Gastrocnemius medialis (tissue), 4 donors: ENCODE measurements at regions not wholly inside any gene's neighbourhood (a gene's known extent, or its start where the extent isn't known, plus 50 kb on each side); places are given as distances from the start of the nearest gene placed in this dataset.

Experiments
- ATAC-seq, 2 donors: fragments of 150-250 bp; one replicate each; pipeline ENCODE4 v1.9.1; 2016
- DNase-seq, 2 donors: peaks; one replicate each; pipeline ENCODE4 v3.0.0-alpha.2; 2019
- H3K27ac ChIP-seq, 4 donors: fragments of 200-600 bp; sonication (generic); 1 replicate in 1 of 4; 2 replicates in 3 of 4; pipeline ENCODE4 v1.5.1; 2016 to 2018; ENCODE audit warnings: mild to moderate bottlenecking in 2 of 4, moderate library complexity in 1 of 4
- H3K27me3 ChIP-seq, 3 donors: fragments of 200-600 bp; sonication (generic) in 2 of 3; 1 replicate in 1 of 3; 2 replicates in 2 of 3; pipeline versions ENCODE4 v1.5.1 to v1.6.0; 2016 to 2019; ENCODE audit warnings: mild to moderate bottlenecking in 1 of 3, moderate library complexity in 1 of 3
- H3K36me3 ChIP-seq, 2 donors: fragments of 200-600 bp; sonication (generic) in 1 of 2; one replicate each; pipeline ENCODE4 v1.5.1; 2017 to 2018
- H3K4me1 ChIP-seq, 2 donors: fragments of 200-600 bp; sonication (generic) in 1 of 2; one replicate each; pipeline ENCODE4 v1.5.1; 2016 to 2017; ENCODE audit warnings: mild to moderate bottlenecking in 2 of 2
- H3K4me3 ChIP-seq, 4 donors: fragments of 200-600 bp; sonication (generic) in 3 of 4; 1 replicate in 1 of 4; 2 replicates in 3 of 4; pipeline ENCODE4 v1.5.1; 2016 to 2019; ENCODE audit warnings: mild to moderate bottlenecking in 2 of 4
- H3K9me3 ChIP-seq, 3 donors: fragments of 200-600 bp; sonication (generic) in 2 of 3; 1 replicate in 1 of 3; 2 replicates in 2 of 3; pipeline ENCODE4 v1.5.1; 2016 to 2019
- POLR2A ChIP-seq, 2 donors: fragments of 450-650 bp; IDR thresholded peaks; one replicate each; pipeline ENCODE4 v1.6.1; 2017; ENCODE audit warnings: antibody characterized with exemption in 2 of 2, mild to moderate bottlenecking in 2 of 2, moderate library complexity in 2 of 2
- in situ Hi-C, 4 donors: fragments of 200-750 bp; cut with MboI; loops; one replicate each; pipeline versions ENCODE4 v1.15.0 to v1.8.0; 2017; ENCODE audit warnings: low sequenced_read_pairs in 4 of 4
- intact Hi-C: fragments of 100-400 bp; cut with DNase I; formaldehyde crosslinking; loops from one replicate; pipeline ENCODE4 v1.15.1; 2023; ENCODE audit warnings: low total_unique reads
- TF ChIP-seq, protein P1 (sequence below), 5 experiments: fragments of 450-650 bp in 3 of 5; fragments of 200-600 bp in 2 of 5; sonication (generic) in 2 of 5; IDR thresholded peaks in 4 of 5; conservative IDR thresholded peaks in 1 of 5; 1 replicate in 4 of 5; 2 replicates in 1 of 5; pipeline ENCODE4 v1.5.1; 2016 to 2019; ENCODE audit warnings: antibody characterized with exemption in 5 of 5, mild to moderate bottlenecking in 3 of 5, moderate library complexity in 3 of 5

DNA sequence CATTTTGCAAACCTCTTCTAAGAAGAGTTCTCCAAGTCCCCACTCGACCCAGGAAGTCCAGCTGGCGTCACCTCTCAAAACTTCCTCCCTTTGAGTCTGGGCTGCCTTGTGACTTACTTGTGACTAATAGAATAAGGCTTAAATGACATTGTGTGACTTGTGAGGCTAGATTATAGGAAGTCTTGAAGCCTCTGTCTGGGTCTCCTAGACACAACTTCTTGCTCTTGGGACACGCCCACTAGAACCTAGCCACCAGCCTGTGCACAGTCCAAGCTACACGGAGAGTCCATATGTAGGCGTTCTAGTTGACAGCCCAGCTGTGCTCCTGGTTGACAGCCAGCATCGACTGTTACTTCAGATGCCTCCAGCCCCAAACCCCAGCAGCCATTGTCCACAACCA lies 66.7 kb upstream of the TANC2 start:
- no peaks in the 10 kb centered on the region for H3K27me3 ChIP-seq
- no peak overlapping the region for H3K27ac ChIP-seq
- ATAC-seq: no peak
- H3K4me3 ChIP-seq: no peak overlapping the region
- H3K36me3 ChIP-seq: no peaks in the 10 kb centered on the region
- DNase-seq: peak in 1 of 2 donors; percentile 36
- TF ChIP-seq POLR2A (IDR thresholded peaks at IDR 0.05): no peak
- TF ChIP-seq, protein P1, sequence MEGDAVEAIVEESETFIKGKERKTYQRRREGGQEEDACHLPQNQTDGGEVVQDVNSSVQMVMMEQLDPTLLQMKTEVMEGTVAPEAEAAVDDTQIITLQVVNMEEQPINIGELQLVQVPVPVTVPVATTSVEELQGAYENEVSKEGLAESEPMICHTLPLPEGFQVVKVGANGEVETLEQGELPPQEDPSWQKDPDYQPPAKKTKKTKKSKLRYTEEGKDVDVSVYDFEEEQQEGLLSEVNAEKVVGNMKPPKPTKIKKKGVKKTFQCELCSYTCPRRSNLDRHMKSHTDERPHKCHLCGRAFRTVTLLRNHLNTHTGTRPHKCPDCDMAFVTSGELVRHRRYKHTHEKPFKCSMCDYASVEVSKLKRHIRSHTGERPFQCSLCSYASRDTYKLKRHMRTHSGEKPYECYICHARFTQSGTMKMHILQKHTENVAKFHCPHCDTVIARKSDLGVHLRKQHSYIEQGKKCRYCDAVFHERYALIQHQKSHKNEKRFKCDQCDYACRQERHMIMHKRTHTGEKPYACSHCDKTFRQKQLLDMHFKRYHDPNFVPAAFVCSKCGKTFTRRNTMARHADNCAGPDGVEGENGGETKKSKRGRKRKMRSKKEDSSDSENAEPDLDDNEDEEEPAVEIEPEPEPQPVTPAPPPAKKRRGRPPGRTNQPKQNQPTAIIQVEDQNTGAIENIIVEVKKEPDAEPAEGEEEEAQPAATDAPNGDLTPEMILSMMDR (IDR thresholded peaks at IDR 0.05 in 4 of 5, conservative IDR thresholded peaks at IDR 0.05 in 1 of 5): no peak
- H3K9me3 ChIP-seq: no peaks in the 10 kb centered on the region
- no peaks in the 10 kb centered on the region for H3K4me1 ChIP-seq
- intact Hi-C loops (no loop called here), in situ Hi-C loops (no loop called here)

DNA sequence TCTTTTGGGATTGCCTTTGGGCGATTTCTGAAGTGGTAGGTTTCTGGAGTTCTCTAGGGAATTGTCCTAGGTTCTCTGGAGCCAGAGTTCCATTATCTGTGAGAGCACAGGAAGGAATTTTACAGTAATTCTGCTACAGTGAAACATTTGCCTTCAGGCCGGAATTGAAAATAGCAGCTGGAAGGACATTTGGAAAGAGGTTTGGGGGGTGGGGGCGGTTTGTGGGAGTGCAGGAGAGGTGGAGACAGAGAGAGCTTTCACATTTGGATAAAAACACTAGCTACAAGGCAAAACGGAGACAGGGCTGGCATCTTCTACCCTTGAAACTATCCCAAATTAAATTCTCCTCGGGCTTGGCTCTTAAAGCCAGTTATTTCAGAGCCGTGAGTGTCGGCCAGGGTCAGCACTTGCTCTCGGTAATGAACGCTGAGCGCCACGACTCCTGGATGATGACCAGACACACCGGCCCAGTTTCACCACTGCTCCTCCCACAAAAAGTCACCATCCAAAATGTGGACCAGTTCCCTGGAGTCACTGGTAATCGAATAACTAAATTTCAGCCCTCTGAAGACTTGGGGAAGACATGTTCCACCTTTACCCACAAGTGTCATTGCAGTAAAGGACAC lies 67.7 kb upstream of the TANC2 start:
- in situ Hi-C loops: no loop called here
- H3K27ac ChIP-seq: no peak overlapping the region
- H3K4me1 ChIP-seq: no peaks in the 10 kb centered on the region
- H3K36me3 ChIP-seq: no peaks in the 10 kb centered on the region
- no peak for DNase-seq
- intact Hi-C loops: no loop called here
- H3K4me3 ChIP-seq: no peak overlapping the region
- H3K27me3 ChIP-seq: no peaks in the 10 kb centered on the region
- no peak for TF ChIP-seq POLR2A (IDR thresholded peaks at IDR 0.05)
- TF ChIP-seq, protein P1 (IDR thresholded peaks at IDR 0.05 in 4 of 5, conservative IDR thresholded peaks at IDR 0.05 in 1 of 5): no peak
- no peaks in the 10 kb centered on the region for H3K9me3 ChIP-seq
- no peak for ATAC-seq

DNA sequence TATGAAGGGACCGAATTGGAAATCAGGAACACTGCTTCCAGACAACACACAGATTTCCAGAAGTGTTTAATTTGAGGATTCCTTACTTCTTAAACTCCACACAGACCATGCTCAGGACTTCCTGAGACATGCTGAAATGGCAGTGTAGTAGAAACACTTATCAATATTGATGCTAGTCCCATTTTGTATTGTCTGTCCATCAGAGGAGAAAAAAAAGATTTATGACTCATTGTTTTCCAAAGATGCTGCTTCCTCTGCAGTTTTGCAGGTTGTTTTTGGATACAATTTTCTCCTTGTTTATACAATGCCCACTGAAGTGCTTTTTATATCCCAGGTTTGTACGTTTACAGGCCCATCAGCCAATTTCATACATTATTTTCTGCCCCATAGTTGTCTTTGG lies 68.3 kb upstream of the TANC2 start:
- ATAC-seq: no peak

DNA sequence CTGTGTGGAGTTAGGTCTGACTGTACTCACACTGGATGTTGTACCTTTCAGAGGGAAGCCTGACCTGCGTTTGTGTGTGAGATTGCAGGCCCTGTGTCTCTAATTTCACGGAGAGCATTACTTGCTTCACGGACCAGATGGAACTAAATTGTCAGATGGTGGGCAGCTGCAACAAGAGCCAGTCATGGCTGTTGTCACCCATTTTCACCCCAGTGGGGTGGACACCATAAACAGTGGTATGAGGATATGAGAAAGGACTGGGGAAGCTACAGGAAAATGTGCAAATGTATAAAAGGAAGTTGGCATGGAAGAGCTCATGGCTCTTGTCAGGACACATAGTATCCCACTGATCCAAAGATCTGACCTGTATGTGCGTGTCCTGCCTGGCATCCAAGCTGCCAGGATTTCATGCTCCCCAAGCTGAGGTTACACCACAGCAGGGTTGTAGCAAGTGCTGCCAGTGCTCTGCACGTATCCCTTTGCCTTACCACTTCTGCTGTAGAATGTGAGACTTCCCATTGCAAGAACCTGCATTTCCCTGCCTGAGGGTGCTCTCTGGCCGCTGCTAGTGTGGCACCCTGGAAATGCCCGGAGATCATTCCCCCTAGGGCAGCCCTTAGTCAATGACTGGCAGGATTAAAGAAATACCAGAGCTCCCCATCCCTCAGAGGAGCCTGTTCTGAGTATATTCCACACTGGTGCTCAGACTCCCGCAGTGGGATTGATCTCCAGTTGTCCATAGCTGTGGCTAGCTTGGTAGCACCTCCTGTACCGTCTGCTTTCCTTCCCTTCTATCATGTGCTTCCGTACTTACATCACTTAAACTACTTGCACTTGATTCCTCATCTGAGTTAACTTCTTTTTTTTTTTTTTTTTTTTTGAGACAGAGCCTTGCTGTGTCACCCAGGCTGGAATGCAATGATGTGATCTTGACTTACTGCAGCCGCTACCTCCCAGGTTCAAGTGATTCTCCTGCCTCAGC lies 70.4 kb upstream of the TANC2 start:
- ATAC-seq (no peak), DNase-seq (no peak)
- TF ChIP-seq, protein P1 (IDR thresholded peaks at IDR 0.05 in 4 of 5, conservative IDR thresholded peaks at IDR 0.05 in 1 of 5): no peak
- no peak for TF ChIP-seq POLR2A (IDR thresholded peaks at IDR 0.05)
- intact Hi-C loops (no loop called here), in situ Hi-C loops (no loop called here)
- peaks cover 0 to 8% of the 10 kb centered on the region in 2 donors for H3K4me1 ChIP-seq
- H3K4me3 ChIP-seq: no peak overlapping the region
- no peaks in the 10 kb centered on the region for H3K9me3 ChIP-seq
- no peaks in the 10 kb centered on the region for H3K36me3 ChIP-seq
- no peak overlapping the region for H3K27ac ChIP-seq
- no peaks in the 10 kb centered on the region for H3K27me3 ChIP-seq

More for the DNA sequence above, 68.3 kb upstream of the TANC2 start:
- in situ Hi-C loops (no loop called here), intact Hi-C loops (no loop called here)
- H3K9me3 ChIP-seq: no peaks in the 10 kb centered on the region
- DNase-seq: no peak
- H3K27me3 ChIP-seq: no peaks in the 10 kb centered on the region
- H3K36me3 ChIP-seq: no peaks in the 10 kb centered on the region
- H3K27ac ChIP-seq: no peak overlapping the region
- H3K4me3 ChIP-seq: no peak overlapping the region
- TF ChIP-seq POLR2A (IDR thresholded peaks at IDR 0.05): no peak
- peaks cover 0 to 1% of the 10 kb centered on the region in 2 donors for H3K4me1 ChIP-seq

DNA sequence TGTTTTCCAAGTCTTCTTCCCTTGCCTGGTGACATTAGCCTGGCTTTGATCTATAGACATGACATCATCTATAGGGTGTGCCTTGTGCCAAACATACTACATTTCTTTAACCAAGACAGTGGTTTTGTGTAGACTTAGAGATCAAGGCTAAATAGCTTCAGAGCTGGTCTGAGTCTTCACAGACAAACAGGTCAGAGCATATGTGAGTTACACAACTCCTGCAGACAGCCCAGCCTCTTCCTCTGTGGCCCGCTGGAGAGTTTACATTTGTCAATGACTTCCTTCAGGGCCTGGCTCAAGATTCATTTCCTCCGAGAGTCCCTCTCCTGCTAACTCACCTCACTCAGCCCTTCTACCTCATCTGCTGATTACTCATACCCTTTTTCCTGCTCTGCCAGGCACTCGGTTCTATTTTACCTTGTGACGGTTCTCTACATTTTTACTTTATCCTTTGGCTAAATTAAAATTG lies 73.1 kb upstream of the TANC2 start:
- Histone ChIP-seq H3K9me3 (no peaks in the 10 kb centered on the region), H3K27me3 (no peaks in the 10 kb centered on the region), H3K36me3 (no peaks in the 10 kb centered on the region), H3K4me1 (peaks cover 0 to 8% of the 10 kb centered on the region in 2 donors), H3K4me3 (no peak overlapping the region), H3K27ac (no peak overlapping the region)
- intact Hi-C loops (no loop called here), in situ Hi-C loops (no loop called here)
- TF ChIP-seq, protein P1 (IDR thresholded peaks at IDR 0.05 in 4 of 5, conservative IDR thresholded peaks at IDR 0.05 in 1 of 5): no peak
- TF ChIP-seq POLR2A (IDR thresholded peaks at IDR 0.05): no peak
- DNase-seq (peak in 1 of 2 donors; percentile 12), ATAC-seq (no peak)
